SK-N-SH (cell line): ENCODE measurements at regions not wholly inside any gene's neighbourhood (a gene's known extent, or its start where the extent isn't known, plus 50 kb on each side); places are given as distances from the start of the nearest gene placed in this dataset.

Source experiments
- CTCF ChIA-PET: fragments of 300-600, 350-600 bp; formaldehyde crosslinking; extraction: SDS; loops from one replicate; lab custom pipeline; 2021; lab: Yijun Ruan, JAX
- POLR2A ChIA-PET: fragments of 350-600 bp; sonication (Branson Sonifier 250); formaldehyde crosslinking; extraction: SDS; loops from one replicate; lab custom pipeline; 2020; ENCODE audit warnings: antibody characterized with exemption, inconsistent platforms; lab: Yijun Ruan, JAX
- DNase-seq: peaks from one replicate; pipeline ENCODE4 v3.0.0; 2012
- H2AFZ ChIP-seq: fragments of 200-600 bp; sonication (generic); 2 replicates; pipeline ENCODE4 v1.8.1; 2016; ENCODE audit warnings: antibody characterized with exemption, mild to moderate bottlenecking, low read depth
- H3F3A ChIP-seq: fragments of 200-600 bp; sonication (generic); replicated peaks from 2 replicates; pipeline ENCODE3; 2016; ENCODE audit warnings: antibody characterized with exemption, mild to moderate bottlenecking; ENCODE audit not compliant: insufficient read depth
- H3K27ac ChIP-seq, 2 experiments: fragments of 200-500 bp in 1 of 2; fragments of 200-600 bp in 1 of 2; sonication (Bioruptor generic) in 1 of 2; sonication (generic), shearing (Covaris generic) in 1 of 2; 2 replicates each; pipeline versions ENCODE4 v1.5.1 to v1.6.1; 2014 to 2016; ENCODE audit warnings: low read depth in 2 of 2, inconsistent platforms in 1 of 2, low read length in 1 of 2, mild to moderate bottlenecking in 1 of 2, mixed read lengths in 1 of 2
- H3K27me3 ChIP-seq: fragments of 200-600 bp; sonication (generic), shearing (Covaris generic); 2 replicates; pipeline ENCODE4 v1.6.1; 2016; ENCODE audit warnings: mixed run types; ENCODE audit not compliant: insufficient read depth
- H3K36me3 ChIP-seq, 2 experiments: fragments of 200-500 bp in 1 of 2; fragments of 200-600 bp in 1 of 2; sonication (Bioruptor generic) in 1 of 2; sonication (generic) in 1 of 2; replicated peaks in 1 of 2; 2 replicates each; pipeline versions ENCODE3 to v1.5.1; 2014 to 2016; ENCODE audit warnings: low read length in 1 of 2, mild to moderate bottlenecking in 1 of 2; ENCODE audit not compliant: insufficient read depth in 2 of 2, control insufficient read depth in 1 of 2
- H3K4me1 ChIP-seq, 2 experiments: fragments of 200-500 bp in 1 of 2; fragments of 200-600 bp in 1 of 2; sonication (Bioruptor generic) in 1 of 2; sonication (generic), shearing (Covaris generic) in 1 of 2; 2 replicates each; pipeline versions ENCODE4 v1.5.1 to v1.6.1; 2014 to 2016; ENCODE audit warnings: low read depth in 1 of 2, low read length in 1 of 2, mixed run types in 1 of 2; ENCODE audit not compliant: insufficient read depth in 2 of 2, control insufficient read depth in 1 of 2
- H3K4me2 ChIP-seq: fragments of 200-600 bp; sonication (generic), shearing (Covaris generic); 2 replicates; pipeline ENCODE4 v1.6.1; 2017; ENCODE audit warnings: mixed run types
- H3K4me3 ChIP-seq, 2 experiments: fragments of 200-500 bp in 1 of 2; fragments of 200-600 bp in 1 of 2; sonication (Bioruptor generic) in 1 of 2; sonication (generic), shearing (Covaris generic) in 1 of 2; 2 replicates each; pipeline versions ENCODE4 v1.5.1 to v1.8.1; 2014 to 2016; ENCODE audit warnings: low read depth in 2 of 2, inconsistent platforms in 1 of 2, low read length in 1 of 2, mild to moderate bottlenecking in 1 of 2, mixed read lengths in 1 of 2, moderate library complexity in 1 of 2
- H3K79me2 ChIP-seq: fragments of 200-600 bp; sonication (generic); 2 replicates; pipeline ENCODE4 v1.8.1; 2017; ENCODE audit warnings: mild to moderate bottlenecking; ENCODE audit not compliant: insufficient read depth
- H3K9ac ChIP-seq: fragments of 200-600 bp; sonication (generic); 2 replicates; pipeline ENCODE4 v1.6.1; 2017; ENCODE audit warnings: mixed run types
- H3K9me2 ChIP-seq: fragments of 200-600 bp; sonication (generic); 2 replicates; pipeline ENCODE4 v1.6.1; 2017; ENCODE audit warnings: mixed run types
- H3K9me3 ChIP-seq: fragments of 200-600 bp; sonication (generic); 2 replicates; pipeline ENCODE4 v1.6.1; 2017; ENCODE audit warnings: mixed run types, mild to moderate bottlenecking, moderate library complexity
- H4K20me1 ChIP-seq: fragments of 200-600 bp; sonication (generic); 2 replicates; pipeline ENCODE4 v1.6.1; 2017; ENCODE audit warnings: mild to moderate bottlenecking, mixed run types; ENCODE audit not compliant: insufficient read depth
- ELF1 ChIP-seq: IDR thresholded peaks from 2 replicates; pipeline ENCODE4 v1.4.0; 2012
- FOXM1 ChIP-seq: IDR thresholded peaks from 2 replicates; pipeline ENCODE4 v1.4.0; 2012; ENCODE audit warnings: low read depth, mild to moderate bottlenecking
- GABPA ChIP-seq: IDR thresholded peaks from 2 replicates; pipeline ENCODE4 v1.4.0; 2012; ENCODE audit warnings: low read depth, mild to moderate bottlenecking
- JUND ChIP-seq: IDR thresholded peaks from 2 replicates; pipeline ENCODE4 v1.4.0; 2012
- MXI1 ChIP-seq: IDR thresholded peaks from 2 replicates; pipeline ENCODE4 v1.6.1; 2012; ENCODE audit warnings: mild to moderate bottlenecking, low read depth, low read length, improper control_type of control experiment
- NFIC ChIP-seq: IDR thresholded peaks from 2 replicates; pipeline ENCODE4 v1.4.0; 2012; ENCODE audit warnings: borderline replicate concordance
- NRF1 ChIP-seq: IDR thresholded peaks from 2 replicates; pipeline ENCODE4 v1.6.1; 2012; ENCODE audit warnings: low read depth, mild to moderate bottlenecking, low read length
- PBX3 ChIP-seq: IDR thresholded peaks from 2 replicates; pipeline ENCODE4; 2012
- RCOR1 ChIP-seq: fragments of 150-350 bp; IDR thresholded peaks from 2 replicates; pipeline ENCODE4 v1.6.1; 2017; ENCODE audit warnings: antibody characterized with exemption, low read length
- RXRA ChIP-seq: IDR thresholded peaks from 2 replicates; pipeline ENCODE4 v1.4.0; 2012; ENCODE audit warnings: low read depth, mild to moderate bottlenecking, borderline replicate concordance
- SIN3A ChIP-seq: IDR thresholded peaks from 2 replicates; pipeline ENCODE4 v1.6.1; 2012; ENCODE audit warnings: low read depth, mild to moderate bottlenecking, low read length, moderate library complexity, borderline replicate concordance
- TAF1 ChIP-seq: IDR thresholded peaks from 2 replicates; pipeline ENCODE4 v1.6.1; 2012; ENCODE audit warnings: low read depth, mild to moderate bottlenecking, low read length, moderate library complexity, borderline replicate concordance
- TEAD4 ChIP-seq: IDR thresholded peaks from 2 replicates; pipeline ENCODE4 v1.4.0; 2012; ENCODE audit warnings: mild to moderate bottlenecking, borderline replicate concordance; ENCODE audit not compliant: insufficient read depth
- WGBS: methylation state at CpG from one replicate; pipeline ENCODE4 v1.1.6; 2017; ENCODE audit warnings: low lambda C conversion rate; 5-methylcytosine and 5-hydroxymethylcytosine counted together
- TF ChIP-seq, protein P1 (sequence below): IDR thresholded peaks from 2 replicates; pipeline ENCODE4 v1.6.1; 2012; ENCODE audit warnings: mild to moderate bottlenecking, low read depth, low read length, moderate library complexity
- TF ChIP-seq, protein P2 (sequence below): fragments of 200-600 bp; sonication (generic); IDR thresholded peaks from 2 replicates; pipeline ENCODE4 v1.6.1; 2017; ENCODE audit warnings: antibody characterized with exemption, mild to moderate bottlenecking, moderate library complexity

GRCh38 chr6:146917979-146918378, 286.2 kb upstream of the STXBP5 start:
- Histone ChIP-seq H4K20me1 (no peaks in the 10 kb centered on the region), H3K27me3 (no peaks in the 10 kb centered on the region), H3K4me2 (no peak overlapping the region), H3K4me3 (no peak overlapping the region), H3K36me3 (no peaks in the 10 kb centered on the region), H3K79me2 (no peaks in the 10 kb centered on the region), H3F3A (peaks cover 35% of the 10 kb centered on the region), H3K27ac (no peak overlapping the region), H3K9me2 (no peaks in the 10 kb centered on the region), H2AFZ (no peak overlapping the region), H3K9ac (no peak overlapping the region), H3K9me3 (no peaks in the 10 kb centered on the region), H3K4me1 (peaks cover 16 to 18% of the 10 kb centered on the region in 2 experiments; a peak in 3 of 4 replicates)
- TF ChIP-seq MXI1 = no peak
- TF ChIP-seq, protein P1, sequence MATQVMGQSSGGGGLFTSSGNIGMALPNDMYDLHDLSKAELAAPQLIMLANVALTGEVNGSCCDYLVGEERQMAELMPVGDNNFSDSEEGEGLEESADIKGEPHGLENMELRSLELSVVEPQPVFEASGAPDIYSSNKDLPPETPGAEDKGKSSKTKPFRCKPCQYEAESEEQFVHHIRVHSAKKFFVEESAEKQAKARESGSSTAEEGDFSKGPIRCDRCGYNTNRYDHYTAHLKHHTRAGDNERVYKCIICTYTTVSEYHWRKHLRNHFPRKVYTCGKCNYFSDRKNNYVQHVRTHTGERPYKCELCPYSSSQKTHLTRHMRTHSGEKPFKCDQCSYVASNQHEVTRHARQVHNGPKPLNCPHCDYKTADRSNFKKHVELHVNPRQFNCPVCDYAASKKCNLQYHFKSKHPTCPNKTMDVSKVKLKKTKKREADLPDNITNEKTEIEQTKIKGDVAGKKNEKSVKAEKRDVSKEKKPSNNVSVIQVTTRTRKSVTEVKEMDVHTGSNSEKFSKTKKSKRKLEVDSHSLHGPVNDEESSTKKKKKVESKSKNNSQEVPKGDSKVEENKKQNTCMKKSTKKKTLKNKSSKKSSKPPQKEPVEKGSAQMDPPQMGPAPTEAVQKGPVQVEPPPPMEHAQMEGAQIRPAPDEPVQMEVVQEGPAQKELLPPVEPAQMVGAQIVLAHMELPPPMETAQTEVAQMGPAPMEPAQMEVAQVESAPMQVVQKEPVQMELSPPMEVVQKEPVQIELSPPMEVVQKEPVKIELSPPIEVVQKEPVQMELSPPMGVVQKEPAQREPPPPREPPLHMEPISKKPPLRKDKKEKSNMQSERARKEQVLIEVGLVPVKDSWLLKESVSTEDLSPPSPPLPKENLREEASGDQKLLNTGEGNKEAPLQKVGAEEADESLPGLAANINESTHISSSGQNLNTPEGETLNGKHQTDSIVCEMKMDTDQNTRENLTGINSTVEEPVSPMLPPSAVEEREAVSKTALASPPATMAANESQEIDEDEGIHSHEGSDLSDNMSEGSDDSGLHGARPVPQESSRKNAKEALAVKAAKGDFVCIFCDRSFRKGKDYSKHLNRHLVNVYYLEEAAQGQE = no peak
- TF ChIP-seq, protein P2, sequence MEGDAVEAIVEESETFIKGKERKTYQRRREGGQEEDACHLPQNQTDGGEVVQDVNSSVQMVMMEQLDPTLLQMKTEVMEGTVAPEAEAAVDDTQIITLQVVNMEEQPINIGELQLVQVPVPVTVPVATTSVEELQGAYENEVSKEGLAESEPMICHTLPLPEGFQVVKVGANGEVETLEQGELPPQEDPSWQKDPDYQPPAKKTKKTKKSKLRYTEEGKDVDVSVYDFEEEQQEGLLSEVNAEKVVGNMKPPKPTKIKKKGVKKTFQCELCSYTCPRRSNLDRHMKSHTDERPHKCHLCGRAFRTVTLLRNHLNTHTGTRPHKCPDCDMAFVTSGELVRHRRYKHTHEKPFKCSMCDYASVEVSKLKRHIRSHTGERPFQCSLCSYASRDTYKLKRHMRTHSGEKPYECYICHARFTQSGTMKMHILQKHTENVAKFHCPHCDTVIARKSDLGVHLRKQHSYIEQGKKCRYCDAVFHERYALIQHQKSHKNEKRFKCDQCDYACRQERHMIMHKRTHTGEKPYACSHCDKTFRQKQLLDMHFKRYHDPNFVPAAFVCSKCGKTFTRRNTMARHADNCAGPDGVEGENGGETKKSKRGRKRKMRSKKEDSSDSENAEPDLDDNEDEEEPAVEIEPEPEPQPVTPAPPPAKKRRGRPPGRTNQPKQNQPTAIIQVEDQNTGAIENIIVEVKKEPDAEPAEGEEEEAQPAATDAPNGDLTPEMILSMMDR = no peak
- TF ChIP-seq TAF1 = no peak
- TF ChIP-seq SIN3A = no peak
- TF ChIP-seq JUND = no peak
- no peak for TF ChIP-seq GABPA
- no peak for TF ChIP-seq NFIC
- no peak for TF ChIP-seq RXRA
- no peak for TF ChIP-seq PBX3
- TF ChIP-seq NRF1 = no peak
- no peak for TF ChIP-seq RCOR1
- TF ChIP-seq FOXM1 = no peak
- no peak for TF ChIP-seq ELF1
- TF ChIP-seq TEAD4 = no peak
- WGBS = 100% methylated on average over 1 of the region's 1 CpG
- no peak for DNase-seq
- ChIA-PET POLR2A (no interaction called here), CTCF (no interaction called here)
